Brain microvascular endothelial cell (primary cell): ENCODE measurements at regions not wholly inside any gene's neighbourhood (a gene's known extent, or its start where the extent isn't known, plus 50 kb on each side); places are given as distances from the start of the nearest gene placed in this dataset.

Experiments used
- DNase-seq: peaks from one replicate; pipeline ENCODE4 v3.0.0-alpha.2; 2020
- H3K27ac ChIP-seq: fragments of 250-450 bp; sonication (Bioruptor Pico); 2 replicates; pipeline ENCODE4 v1.5.1; 2020; ENCODE audit warnings: mild to moderate bottlenecking, moderate library complexity
- H3K27me3 ChIP-seq: fragments of 250-450 bp; sonication (Bioruptor Pico); replicated peaks from 2 replicates; pipeline ENCODE4 v1.5.1; 2020; ENCODE audit warnings: mild to moderate bottlenecking
- H3K36me3 ChIP-seq: fragments of 250-450 bp; sonication (Bioruptor Pico); replicated peaks from 2 replicates; pipeline ENCODE4 v1.5.1; 2020; ENCODE audit warnings: mild to moderate bottlenecking
- H3K4me3 ChIP-seq: 2 replicates; pipeline ENCODE4 v1.5.1; 2011; ENCODE audit warnings: low read depth, mild to moderate bottlenecking, control low read depth, low read length, moderate library complexity
- in situ Hi-C: cut with HindIII; loops from 2 replicates; pipeline ENCODE4 v1.10.0; 2017; ENCODE audit warnings: low sequenced_read_pairs, low pct_ligation_motif_present
- TF ChIP-seq, protein P1 (sequence below): IDR thresholded peaks from 2 replicates; pipeline ENCODE4 v1.5.1; 2011; ENCODE audit warnings: low read depth, mild to moderate bottlenecking, moderate library complexity, low read length, control low read depth, inconsistent platforms; ENCODE audit errors: missing control alignments

DNA sequence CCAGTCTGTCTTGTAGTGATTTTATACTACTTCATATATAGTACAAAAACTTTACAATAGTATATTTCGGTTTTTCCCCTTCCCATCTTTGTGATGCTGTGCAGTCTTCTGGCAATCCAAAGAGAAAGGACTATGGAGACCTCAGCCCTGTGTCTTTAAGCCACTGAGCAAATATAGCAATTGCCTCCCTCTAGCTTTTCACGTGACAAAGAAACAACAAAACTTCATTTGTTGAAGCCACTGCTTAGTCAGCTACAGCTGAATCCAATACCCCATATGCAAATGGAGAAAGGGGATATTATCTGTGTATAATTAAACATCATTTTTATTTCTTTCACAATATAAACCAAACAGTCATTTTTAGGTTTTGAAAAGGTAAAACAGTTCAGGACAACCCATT, 142.8 kb upstream of the STK32A start:
- Histone ChIP-seq H3K27me3 (no peaks in the 10 kb centered on the region), H3K36me3 (no peaks in the 10 kb centered on the region), H3K27ac (no peak overlapping the region), H3K4me3 (no peak overlapping the region)
- no peak for DNase-seq
- in situ Hi-C loops = no loop called here
- TF ChIP-seq, protein P1, sequence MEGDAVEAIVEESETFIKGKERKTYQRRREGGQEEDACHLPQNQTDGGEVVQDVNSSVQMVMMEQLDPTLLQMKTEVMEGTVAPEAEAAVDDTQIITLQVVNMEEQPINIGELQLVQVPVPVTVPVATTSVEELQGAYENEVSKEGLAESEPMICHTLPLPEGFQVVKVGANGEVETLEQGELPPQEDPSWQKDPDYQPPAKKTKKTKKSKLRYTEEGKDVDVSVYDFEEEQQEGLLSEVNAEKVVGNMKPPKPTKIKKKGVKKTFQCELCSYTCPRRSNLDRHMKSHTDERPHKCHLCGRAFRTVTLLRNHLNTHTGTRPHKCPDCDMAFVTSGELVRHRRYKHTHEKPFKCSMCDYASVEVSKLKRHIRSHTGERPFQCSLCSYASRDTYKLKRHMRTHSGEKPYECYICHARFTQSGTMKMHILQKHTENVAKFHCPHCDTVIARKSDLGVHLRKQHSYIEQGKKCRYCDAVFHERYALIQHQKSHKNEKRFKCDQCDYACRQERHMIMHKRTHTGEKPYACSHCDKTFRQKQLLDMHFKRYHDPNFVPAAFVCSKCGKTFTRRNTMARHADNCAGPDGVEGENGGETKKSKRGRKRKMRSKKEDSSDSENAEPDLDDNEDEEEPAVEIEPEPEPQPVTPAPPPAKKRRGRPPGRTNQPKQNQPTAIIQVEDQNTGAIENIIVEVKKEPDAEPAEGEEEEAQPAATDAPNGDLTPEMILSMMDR = no peak

GRCh38 chr5:147093138-147093537, 141.7 kb upstream of the STK32A start:
- Histone ChIP-seq H3K36me3 (no peaks in the 10 kb centered on the region), H3K4me3 (no peak overlapping the region), H3K27me3 (no peaks in the 10 kb centered on the region), H3K27ac (no peak overlapping the region)
- peak; percentile 7 for DNase-seq
- in situ Hi-C loops = no loop called here
- TF ChIP-seq, protein P1 = no peak

DNA sequence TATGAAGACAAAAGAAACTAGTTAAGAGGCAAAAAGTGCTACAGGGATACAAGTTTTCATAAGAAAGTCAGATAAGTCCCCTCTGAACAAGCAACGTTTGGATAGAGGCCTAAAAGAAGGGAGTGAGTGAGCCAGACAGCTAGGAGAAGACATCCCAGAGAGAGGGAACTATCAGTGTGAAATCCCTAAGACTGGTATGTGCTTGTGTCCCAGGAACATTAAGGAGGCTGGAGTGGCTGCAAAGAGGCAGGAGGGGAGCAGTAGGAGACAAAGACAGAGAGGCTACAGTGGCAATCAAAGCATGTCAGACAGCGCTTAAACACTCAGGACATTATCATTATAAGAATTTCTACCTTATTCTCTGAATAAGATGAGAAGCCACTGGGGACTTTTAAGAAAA, 139.1 kb upstream of the STK32A start:
- H3K27me3 ChIP-seq = no peaks in the 10 kb centered on the region
- in situ Hi-C loops = no loop called here
- no peak overlapping the region for H3K4me3 ChIP-seq
- no peaks in the 10 kb centered on the region for H3K36me3 ChIP-seq
- no peak for DNase-seq
- H3K27ac ChIP-seq = no peak overlapping the region
- TF ChIP-seq, protein P1 = no peak

GRCh38 chr5:147098233-147098790, 136.5 kb upstream of the STK32A start:
- Histone ChIP-seq H3K27ac (no peak overlapping the region), H3K27me3 (no peaks in the 10 kb centered on the region), H3K4me3 (no peak overlapping the region), H3K36me3 (no peaks in the 10 kb centered on the region)
- in situ Hi-C loops = no loop called here
- TF ChIP-seq, protein P1 = peak; percentile 71
- peak; percentile 19 for DNase-seq

GRCh38 chr5:147101659-147102369, 133.0 kb upstream of the STK32A start:
- no peak for DNase-seq
- Histone ChIP-seq H3K36me3 (no peaks in the 10 kb centered on the region), H3K27ac (no peak overlapping the region), H3K27me3 (no peaks in the 10 kb centered on the region), H3K4me3 (no peak overlapping the region)
- in situ Hi-C loops = no loop called here
- TF ChIP-seq, protein P1 = no peak

GRCh38 chr5:147112899-147113298, 121.9 kb upstream of the STK32A start:
- H3K27ac ChIP-seq = no peak overlapping the region
- no peaks in the 10 kb centered on the region for H3K27me3 ChIP-seq
- no peak overlapping the region for H3K4me3 ChIP-seq
- no peaks in the 10 kb centered on the region for H3K36me3 ChIP-seq
- in situ Hi-C loops = no loop called here
- no peak for DNase-seq
- TF ChIP-seq, protein P1 = no peak
